ENCODE measurements at regions not wholly inside any gene's neighbourhood (a gene's known extent, or its start where the extent isn't known, plus 50 kb on each side); places are given as distances from the start of the nearest gene placed in this dataset.

GRCh38 chr20:24829649-24830370, 119.3 kb upstream of the CST7 start:
- Histone ChIP-seq H3K4me3 (no peak overlapping the region), H3K27ac (no peak overlapping the region), H3K9ac (ENCODE audit: insufficient read length) (no peak overlapping the region), H3K36me3 (ENCODE audit: insufficient read depth, low read length) (no peaks in the 10 kb centered on the region), H3K9me3 (ENCODE audit: low read depth, low read length) (no peaks in the 10 kb centered on the region)
- DNase-seq (ENCODE audit: low read depth, low spot score) = no peak
- TF ChIP-seq EZH2 (IDR thresholded peaks at IDR 0.05) = no peak
- no peak for TF ChIP-seq FOXP2 (optimal IDR thresholded peaks at IDR 0.05; ENCODE audit: control extremely low read depth, extremely low read length, insufficient read depth)
- TF ChIP-seq POLR2AphosphoS5 (IDR thresholded peaks at IDR 0.05; ENCODE audit: borderline replicate concordance, low read depth, low read length) = no peak

GRCh38 chr20:24830649-24831048, 118.4 kb upstream of the CST7 start:
- Histone ChIP-seq H3K36me3 (ENCODE audit: insufficient read depth, low read length) (no peaks in the 10 kb centered on the region), H3K9ac (ENCODE audit: insufficient read length) (no peak overlapping the region), H3K4me3 (no peak overlapping the region), H3K27ac (no peak overlapping the region), H3K9me3 (ENCODE audit: low read depth, low read length) (no peaks in the 10 kb centered on the region)
- TF ChIP-seq FOXP2 (optimal IDR thresholded peaks at IDR 0.05; ENCODE audit: control extremely low read depth, extremely low read length, insufficient read depth) (no peak), POLR2AphosphoS5 (IDR thresholded peaks at IDR 0.05; ENCODE audit: borderline replicate concordance, low read depth, low read length) (no peak), EZH2 (IDR thresholded peaks at IDR 0.05) (no peak)
- DNase-seq (ENCODE audit: low read depth, low spot score) = no peak

GRCh38 chr20:24831232-24831631, 117.8 kb upstream of the CST7 start:
- Histone ChIP-seq H3K9me3 (ENCODE audit: low read depth, low read length) (no peaks in the 10 kb centered on the region), H3K27ac (no peak overlapping the region), H3K4me3 (no peak overlapping the region), H3K36me3 (ENCODE audit: insufficient read depth, low read length) (no peaks in the 10 kb centered on the region), H3K9ac (ENCODE audit: insufficient read length) (no peak overlapping the region)
- TF ChIP-seq EZH2 (IDR thresholded peaks at IDR 0.05) (no peak), POLR2AphosphoS5 (IDR thresholded peaks at IDR 0.05; ENCODE audit: borderline replicate concordance, low read depth, low read length) (no peak), FOXP2 (optimal IDR thresholded peaks at IDR 0.05; ENCODE audit: control extremely low read depth, extremely low read length, insufficient read depth) (no peak)
- no peak for DNase-seq (ENCODE audit: low read depth, low spot score)

- no peaks in the 10 kb centered on the region for H3K36me3 ChIP-seq (ENCODE audit: insufficient read depth, low read length)
Measured at GRCh38 chr20:24832518-24832917, 116.6 kb upstream of the CST7 start.

GRCh38 chr20:24833592-24833991, 115.5 kb upstream of the CST7 start:
- H3K9ac ChIP-seq (ENCODE audit: insufficient read length) = no peak overlapping the region
- H3K9me3 ChIP-seq (ENCODE audit: low read depth, low read length) = no peaks in the 10 kb centered on the region
- no peaks in the 10 kb centered on the region for H3K36me3 ChIP-seq (ENCODE audit: insufficient read depth, low read length)
- H3K4me3 ChIP-seq = no peak overlapping the region
- DNase-seq (ENCODE audit: low read depth, low spot score) = no peak
- no peak for TF ChIP-seq EZH2 (IDR thresholded peaks at IDR 0.05)
- TF ChIP-seq POLR2AphosphoS5 (IDR thresholded peaks at IDR 0.05; ENCODE audit: borderline replicate concordance, low read depth, low read length) = no peak
- TF ChIP-seq FOXP2 (optimal IDR thresholded peaks at IDR 0.05; ENCODE audit: control extremely low read depth, extremely low read length, insufficient read depth) = no peak
- H3K27ac ChIP-seq = no peak overlapping the region

More at GRCh38 chr20:24832518-24832917, 116.6 kb upstream of the CST7 start:
- Histone ChIP-seq H3K9me3 (ENCODE audit: low read depth, low read length) (no peaks in the 10 kb centered on the region), H3K4me3 (no peak overlapping the region), H3K27ac (no peak overlapping the region), H3K9ac (ENCODE audit: insufficient read length) (no peak overlapping the region)
- TF ChIP-seq POLR2AphosphoS5 (IDR thresholded peaks at IDR 0.05; ENCODE audit: borderline replicate concordance, low read depth, low read length) (no peak), EZH2 (IDR thresholded peaks at IDR 0.05) (no peak), FOXP2 (optimal IDR thresholded peaks at IDR 0.05; ENCODE audit: control extremely low read depth, extremely low read length, insufficient read depth) (no peak)
- DNase-seq (ENCODE audit: low read depth, low spot score) = no peak

GRCh38 chr20:24834310-24834709, 114.8 kb upstream of the CST7 start:
- no peak for TF ChIP-seq EZH2 (IDR thresholded peaks at IDR 0.05)
- DNase-seq (ENCODE audit: low read depth, low spot score) = no peak

GRCh38 chr20:24835195-24835594, 113.9 kb upstream of the CST7 start:
- no peak for TF ChIP-seq FOXP2 (optimal IDR thresholded peaks at IDR 0.05; ENCODE audit: control extremely low read depth, extremely low read length, insufficient read depth)
- no peak for TF ChIP-seq EZH2 (IDR thresholded peaks at IDR 0.05)
- no peak for TF ChIP-seq POLR2AphosphoS5 (IDR thresholded peaks at IDR 0.05; ENCODE audit: borderline replicate concordance, low read depth, low read length)
- Histone ChIP-seq H3K27ac (no peak overlapping the region), H3K9ac (ENCODE audit: insufficient read length) (no peak overlapping the region), H3K9me3 (ENCODE audit: low read depth, low read length) (no peaks in the 10 kb centered on the region), H3K4me3 (no peak overlapping the region), H3K36me3 (ENCODE audit: insufficient read depth, low read length) (no peaks in the 10 kb centered on the region)
- DNase-seq (ENCODE audit: low read depth, low spot score) = no peak

More at GRCh38 chr20:24834310-24834709, 114.8 kb upstream of the CST7 start:
- H3K4me3 ChIP-seq = no peak overlapping the region
- H3K9me3 ChIP-seq (ENCODE audit: low read depth, low read length) = no peaks in the 10 kb centered on the region
- no peak overlapping the region for H3K9ac ChIP-seq (ENCODE audit: insufficient read length)
- no peaks in the 10 kb centered on the region for H3K36me3 ChIP-seq (ENCODE audit: insufficient read depth, low read length)
- H3K27ac ChIP-seq = no peak overlapping the region

- no peak for DNase-seq (ENCODE audit: low read depth, low spot score)
- Histone ChIP-seq H3K9me3 (ENCODE audit: low read depth, low read length) (no peaks in the 10 kb centered on the region), H3K4me3 (no peak overlapping the region), H3K9ac (ENCODE audit: insufficient read length) (no peak overlapping the region), H3K36me3 (ENCODE audit: insufficient read depth, low read length) (no peaks in the 10 kb centered on the region), H3K27ac (no peak overlapping the region)
- TF ChIP-seq POLR2AphosphoS5 (IDR thresholded peaks at IDR 0.05; ENCODE audit: borderline replicate concordance, low read depth, low read length) (no peak), FOXP2 (optimal IDR thresholded peaks at IDR 0.05; ENCODE audit: control extremely low read depth, extremely low read length, insufficient read depth) (no peak), EZH2 (IDR thresholded peaks at IDR 0.05) (no peak)
Measured at GRCh38 chr20:24836041-24836533, 113.0 kb upstream of the CST7 start.

Data from SK-N-MC (cell line).